ENCODE measurements at regions not wholly inside any gene's neighbourhood (a gene's known extent, or its start where the extent isn't known, plus 50 kb on each side); places are given as distances from the start of the nearest gene placed in this dataset.

- DNase-seq (no peak), ATAC-seq (no peak)
- intact Hi-C loops (cut with DNase I) = no loop called here
- Histone ChIP-seq H3K4me3 (no peak overlapping the region), H3K27me3 (no peaks in the 10 kb centered on the region), H3K9me3 (no peaks in the 10 kb centered on the region), H3K27ac (no peak overlapping the region), H3K36me3 (no peaks in the 10 kb centered on the region), H3K4me1 (no peaks in the 10 kb centered on the region)
- TF ChIP-seq CTCF (IDR thresholded peaks at IDR 0.05) = no peak
Measured at GRCh38 chr5:155954701-155955445, 372.1 kb upstream of the SGCD start.

GRCh38 chr5:155957884-155958283 is 369.1 kb upstream of the SGCD start:
- ATAC-seq (no peak), DNase-seq (no peak)
- TF ChIP-seq CTCF (IDR thresholded peaks at IDR 0.05) = no peak
- Histone ChIP-seq H3K9me3 (no peaks in the 10 kb centered on the region), H3K27me3 (no peaks in the 10 kb centered on the region), H3K4me1 (no peaks in the 10 kb centered on the region), H3K36me3 (no peaks in the 10 kb centered on the region), H3K27ac (no peak overlapping the region), H3K4me3 (no peak overlapping the region)
- intact Hi-C loops (cut with DNase I) = no loop called here

- no peak overlapping the region for H3K4me3 ChIP-seq
- DNase-seq (no peak), ATAC-seq (no peak)
- H3K27ac ChIP-seq = no peak overlapping the region
- intact Hi-C loops (cut with DNase I) = no loop called here
- H3K9me3 ChIP-seq = no peaks in the 10 kb centered on the region
- H3K36me3 ChIP-seq = no peaks in the 10 kb centered on the region
- H3K27me3 ChIP-seq = no peaks in the 10 kb centered on the region
- TF ChIP-seq CTCF (IDR thresholded peaks at IDR 0.05) = no peak
- H3K4me1 ChIP-seq = no peaks in the 10 kb centered on the region
Measured at GRCh38 chr5:155959082-155959481, 367.9 kb upstream of the SGCD start.

GRCh38 chr5:155960177-155960576 is 366.8 kb upstream of the SGCD start:
- intact Hi-C loops (cut with DNase I) = no loop called here

GRCh38 chr5:155969537-155969936 is 357.4 kb upstream of the SGCD start:
- intact Hi-C loops (cut with DNase I) = no loop called here
- H3K4me1 ChIP-seq = no peaks in the 10 kb centered on the region
- H3K27ac ChIP-seq = no peak overlapping the region
- H3K4me3 ChIP-seq = no peak overlapping the region
- no peak for TF ChIP-seq CTCF (IDR thresholded peaks at IDR 0.05)
- H3K36me3 ChIP-seq = no peaks in the 10 kb centered on the region
- H3K9me3 ChIP-seq = no peaks in the 10 kb centered on the region
- no peak for ATAC-seq
- DNase-seq = no peak
- no peaks in the 10 kb centered on the region for H3K27me3 ChIP-seq

More at GRCh38 chr5:155960177-155960576, 366.8 kb upstream of the SGCD start:
- Histone ChIP-seq H3K9me3 (no peaks in the 10 kb centered on the region), H3K27me3 (no peaks in the 10 kb centered on the region), H3K27ac (no peak overlapping the region), H3K4me3 (no peak overlapping the region), H3K4me1 (no peaks in the 10 kb centered on the region), H3K36me3 (no peaks in the 10 kb centered on the region)
- no peak for TF ChIP-seq CTCF (IDR thresholded peaks at IDR 0.05)
- ATAC-seq (no peak), DNase-seq (no peak)

- intact Hi-C loops (cut with DNase I) = no loop called here
- no peak for ATAC-seq
- H3K27me3 ChIP-seq = no peaks in the 10 kb centered on the region
- no peaks in the 10 kb centered on the region for H3K9me3 ChIP-seq
- no peaks in the 10 kb centered on the region for H3K36me3 ChIP-seq
- TF ChIP-seq CTCF (IDR thresholded peaks at IDR 0.05) = no peak
- H3K4me1 ChIP-seq = no peaks in the 10 kb centered on the region
- no peak overlapping the region for H3K4me3 ChIP-seq
- no peak for DNase-seq
- no peak overlapping the region for H3K27ac ChIP-seq
Measured at GRCh38 chr5:155974369-155974768, 352.6 kb upstream of the SGCD start.
